Fibroblast of peridontal ligament (primary cell): ENCODE measurements at regions not wholly inside any gene's neighbourhood (a gene's known extent, or its start where the extent isn't known, plus 50 kb on each side); places are given as distances from the start of the nearest gene placed in this dataset.

ENCODE experiments used
- DNase-seq: peaks from one replicate; pipeline ENCODE4 v3.0.0-alpha.2; 2010; ENCODE audit errors: extremely low read depth

GRCh38 chr9:111195766-111196165, 134.3 kb downstream of the OR2K2 start:
- DNase-seq: peak; percentile 26

- DNase-seq: no peak
These were observed 136.9 kb downstream of the OR2K2 start for GRCh38 chr9:111193095-111193494.

GRCh38 chr9:111192650-111193049, 137.4 kb downstream of the OR2K2 start:
- no peak for DNase-seq

- no peak for DNase-seq
These were observed 139.7 kb downstream of the OR2K2 start for GRCh38 chr9:111190347-111190746.

GRCh38 chr9:111187376-111187775, 142.6 kb downstream of the OR2K2 start:
- DNase-seq: no peak

- no peak for DNase-seq
These were observed 143.9 kb downstream of the OR2K2 start for GRCh38 chr9:111186021-111186530.

GRCh38 chr9:111180811-111181210, 142.5 kb upstream of the LPAR1 start:
- DNase-seq: peak; percentile 48

GRCh38 chr9:111179577-111179976, 141.3 kb upstream of the LPAR1 start:
- no peak for DNase-seq

- DNase-seq: peak; percentile 99
These were observed 140.2 kb upstream of the LPAR1 start for GRCh38 chr9:111178331-111179055.

- no peak for DNase-seq
These were observed 138.2 kb upstream of the LPAR1 start for GRCh38 chr9:111176511-111176910.

GRCh38 chr9:111175350-111175749, 137.1 kb upstream of the LPAR1 start:
- DNase-seq: no peak

GRCh38 chr9:111167341-111167740, 129.1 kb upstream of the LPAR1 start:
- no peak for DNase-seq

- DNase-seq: no peak
These were observed 125.6 kb upstream of the LPAR1 start for GRCh38 chr9:111163716-111164389.

GRCh38 chr9:111162026-111162425, 123.8 kb upstream of the LPAR1 start:
- no peak for DNase-seq

- DNase-seq: peak; percentile 87
These were observed 122.7 kb upstream of the LPAR1 start for GRCh38 chr9:111161015-111161415.

GRCh38 chr9:111158999-111159398, 120.7 kb upstream of the LPAR1 start:
- no peak for DNase-seq

GRCh38 chr9:111158363-111158762, 120.1 kb upstream of the LPAR1 start:
- DNase-seq: peak; percentile 92

- DNase-seq: peak; percentile 41
These were observed 115.9 kb upstream of the LPAR1 start for GRCh38 chr9:111154081-111154562.

- peak; percentile 33 for DNase-seq
These were observed 114.5 kb upstream of the LPAR1 start for GRCh38 chr9:111152614-111153406.

- no peak for DNase-seq
These were observed 113.3 kb upstream of the LPAR1 start for GRCh38 chr9:111151537-111151936.

- no peak for DNase-seq
These were observed 111.9 kb upstream of the LPAR1 start for GRCh38 chr9:111150181-111150580.
